Left renal cortex interstitium (tissue), 4 donors: ENCODE measurements at regions not wholly inside any gene's neighbourhood (a gene's known extent, or its start where the extent isn't known, plus 50 kb on each side); places are given as distances from the start of the nearest gene placed in this dataset.

ENCODE experiments used
- DNase-seq, 4 donors: peaks; one replicate each; pipeline ENCODE4 v3.0.0-alpha.2; 2013; ENCODE audit warnings: low read depth in 4 of 4, low spot score in 2 of 4, missing footprints in 1 of 4

GRCh38 chr3:5270666-5271371, 83.3 kb downstream of the EDEM1 start:
- DNase-seq: no peak

- DNase-seq: no peak
Observed at GRCh38 chr3:5271372-5271683, 83.8 kb downstream of the EDEM1 start.

- DNase-seq: no peak
Observed at GRCh38 chr3:5272387-5272786, 84.9 kb downstream of the EDEM1 start.

- DNase-seq: no peak
Observed at GRCh38 chr3:5274091-5274490, 86.6 kb downstream of the EDEM1 start.

GRCh38 chr3:5275529-5275928, 88.0 kb downstream of the EDEM1 start:
- no peak for DNase-seq

GRCh38 chr3:5276934-5277333, 89.4 kb downstream of the EDEM1 start:
- DNase-seq: no peak

GRCh38 chr3:5277612-5278236, 90.2 kb downstream of the EDEM1 start:
- DNase-seq: no peak

GRCh38 chr3:5278666-5279065, 91.2 kb downstream of the EDEM1 start:
- no peak for DNase-seq

GRCh38 chr3:5282703-5283102, 95.2 kb downstream of the EDEM1 start:
- DNase-seq: no peak

GRCh38 chr3:5285439-5285838, 97.9 kb downstream of the EDEM1 start:
- DNase-seq: no peak

- DNase-seq: no peak
Observed at GRCh38 chr3:5290915-5291314, 103.4 kb downstream of the EDEM1 start.

GRCh38 chr3:5292512-5292911, 105.0 kb downstream of the EDEM1 start:
- DNase-seq: no peak

GRCh38 chr3:5293207-5293606, 105.7 kb downstream of the EDEM1 start:
- no peak for DNase-seq

- no peak for DNase-seq
Observed at GRCh38 chr3:5294356-5294755, 106.8 kb downstream of the EDEM1 start.

- DNase-seq: no peak
Observed at GRCh38 chr3:5295191-5295690, 107.7 kb downstream of the EDEM1 start.

- DNase-seq: no peak
Observed at GRCh38 chr3:5296362-5296761, 108.9 kb downstream of the EDEM1 start.

GRCh38 chr3:5297895-5298294, 110.4 kb downstream of the EDEM1 start:
- no peak for DNase-seq

- no peak for DNase-seq
Observed at GRCh38 chr3:5298453-5298852, 110.9 kb downstream of the EDEM1 start.

GRCh38 chr3:5299161-5299560, 111.7 kb downstream of the EDEM1 start:
- DNase-seq: no peak

- DNase-seq: no peak
Observed at GRCh38 chr3:5300638-5301037, 113.1 kb downstream of the EDEM1 start.

GRCh38 chr3:5301651-5302297, 114.3 kb downstream of the EDEM1 start:
- no peak for DNase-seq

- no peak for DNase-seq
Observed at GRCh38 chr3:5302661-5303060, 115.2 kb downstream of the EDEM1 start.
